Liver (tissue), 8 donors: ENCODE measurements at regions not wholly inside any gene's neighbourhood (a gene's known extent, or its start where the extent isn't known, plus 50 kb on each side); places are given as distances from the start of the nearest gene placed in this dataset.

Experiments
- DNase-seq: peaks from one replicate; pipeline ENCODE4 v3.0.0-alpha.2; 2017; ENCODE audit warnings: low spot score
- H3K27ac ChIP-seq, 2 donors: one replicate each; pipeline ENCODE4 v1.7.0; 2013; ENCODE audit warnings: inconsistent platforms in 2 of 2, low read length in 2 of 2, control low read depth in 1 of 2, low read depth in 1 of 2, mild to moderate bottlenecking in 1 of 2
- H3K27me3 ChIP-seq, 4 donors: one replicate each; pipeline versions ENCODE4 v1.6.1 to v1.7.0; 2013; ENCODE audit warnings: low read length in 3 of 4, inconsistent platforms in 1 of 4, mild to moderate bottlenecking in 1 of 4, moderate library complexity in 1 of 4; ENCODE audit not compliant: control insufficient read depth in 4 of 4, insufficient read depth in 4 of 4
- H3K36me3 ChIP-seq, 4 donors: one replicate each; pipeline versions ENCODE4 v1.6.1 to v1.7.0; 2013; ENCODE audit warnings: low read length in 3 of 4, mild to moderate bottlenecking in 3 of 4, low read depth in 1 of 4, moderate library complexity in 1 of 4; ENCODE audit not compliant: control insufficient read depth in 4 of 4, insufficient read depth in 3 of 4
- H3K4me1 ChIP-seq, 4 donors: one replicate each; pipeline versions ENCODE4 v1.6.1 to v1.7.0; 2013; ENCODE audit warnings: low read length in 3 of 4, mild to moderate bottlenecking in 3 of 4, moderate library complexity in 1 of 4; ENCODE audit not compliant: control insufficient read depth in 4 of 4, insufficient read depth in 4 of 4
- H3K4me3 ChIP-seq, 3 donors: one replicate each; pipeline versions ENCODE4 v1.6.1 to v1.7.0; 2013; ENCODE audit warnings: low read length in 3 of 3, control low read depth in 1 of 3, low read depth in 1 of 3, mild to moderate bottlenecking in 1 of 3
- H3K9ac ChIP-seq, 2 donors: one replicate each; pipeline ENCODE4 v1.7.0; 2013; ENCODE audit warnings: low read length in 2 of 2, mild to moderate bottlenecking in 2 of 2, moderate library complexity in 2 of 2, control low read depth in 1 of 2, low read depth in 1 of 2
- H3K9me3 ChIP-seq, 4 donors: one replicate each; pipeline versions ENCODE4 v1.6.1 to v1.7.0; 2013; ENCODE audit warnings: low read length in 3 of 4; ENCODE audit not compliant: control insufficient read depth in 4 of 4
- EGR1 ChIP-seq, 2 donors: IDR thresholded peaks; 2 replicates each; pipeline ENCODE4 v1.6.1; 2016 to 2018; ENCODE audit warnings: antibody characterized with exemption in 2 of 2, low read depth in 2 of 2
- FOXA1 ChIP-seq: IDR thresholded peaks from 2 replicates; pipeline ENCODE4 v1.6.1; 2016; ENCODE audit warnings: antibody characterized with exemption
- FOXA2 ChIP-seq: IDR thresholded peaks from 2 replicates; pipeline ENCODE4 v1.6.1; 2016; ENCODE audit warnings: antibody characterized with exemption
- GABPA ChIP-seq, 2 donors: IDR thresholded peaks in 1 of 2; conservative IDR thresholded peaks in 1 of 2; 2 replicates each; pipeline ENCODE4 v1.6.1; 2016; ENCODE audit warnings: antibody characterized with exemption in 2 of 2, mild to moderate bottlenecking in 1 of 2, moderate library complexity in 1 of 2
- HNF4A ChIP-seq, 2 donors: conservative IDR thresholded peaks; 2 replicates each; pipeline ENCODE4 v1.6.1; 2016; ENCODE audit warnings: antibody characterized with exemption in 2 of 2, mild to moderate bottlenecking in 2 of 2
- HNF4G ChIP-seq: IDR thresholded peaks from 2 replicates; pipeline ENCODE4 v1.6.1; 2016; ENCODE audit warnings: antibody characterized with exemption
- JUND ChIP-seq, 2 donors: IDR thresholded peaks; 2 replicates each; pipeline ENCODE4 v1.6.1; 2016; ENCODE audit warnings: antibody characterized with exemption in 2 of 2
- NR2F2 ChIP-seq: IDR thresholded peaks from 2 replicates; pipeline ENCODE4 v1.6.1; 2016; ENCODE audit warnings: antibody characterized with exemption
- RAD21 ChIP-seq, 2 donors: IDR thresholded peaks; 2 replicates each; pipeline ENCODE4 v1.6.1; 2016; ENCODE audit warnings: antibody characterized with exemption in 2 of 2, mild to moderate bottlenecking in 2 of 2
- RXRA ChIP-seq, 2 donors: IDR thresholded peaks; 2 replicates each; pipeline ENCODE4 v1.6.1; 2017 to 2018; ENCODE audit warnings: antibody characterized with exemption in 2 of 2, mild to moderate bottlenecking in 1 of 2
- SP1 ChIP-seq: IDR thresholded peaks from 2 replicates; pipeline ENCODE4 v1.6.1; 2018; ENCODE audit warnings: antibody characterized with exemption, mild to moderate bottlenecking
- TAF1 ChIP-seq: conservative IDR thresholded peaks from 2 replicates; pipeline ENCODE4 v1.6.1; 2016; ENCODE audit warnings: antibody characterized with exemption, mild to moderate bottlenecking
- YY1 ChIP-seq: IDR thresholded peaks from 2 replicates; pipeline ENCODE4 v1.6.1; 2016; ENCODE audit warnings: antibody characterized with exemption, mild to moderate bottlenecking
- WGBS: extraction: QIAGEN DNeasy Blood & Tissue Kit; methylation state at CpG from one replicate; pipeline ENCODE4 v1.1.7; 2013; 5-methylcytosine and 5-hydroxymethylcytosine counted together
- TF ChIP-seq, protein P1 (sequence below): IDR thresholded peaks from 2 replicates; pipeline ENCODE4 v1.6.1; 2016; ENCODE audit warnings: antibody characterized with exemption, mild to moderate bottlenecking
- TF ChIP-seq, protein P2 (sequence below): IDR thresholded peaks from 2 replicates; pipeline ENCODE4 v1.6.1; 2016; ENCODE audit warnings: antibody characterized with exemption
- TF ChIP-seq, protein P3 (sequence below): fragments of 150-350 bp; IDR thresholded peaks from 2 replicates; pipeline ENCODE4 v1.5.1; 2017; ENCODE audit warnings: improper control_type of control experiment, low read depth, low read length; ENCODE audit not compliant: missing input control
- TF ChIP-seq, protein P4 (sequence below): IDR thresholded peaks from 2 replicates; pipeline ENCODE4 v1.6.1; 2016; ENCODE audit warnings: antibody characterized with exemption
- TF ChIP-seq, protein P5 (sequence below): IDR thresholded peaks from 2 replicates; pipeline ENCODE4 v1.6.1; 2016; ENCODE audit warnings: antibody characterized with exemption
- donor health status: healthy.
- donor health status: healthy.
- donor health status: healthy.
- donor health status: healthy.
- donor health status: healthy.

DNA sequence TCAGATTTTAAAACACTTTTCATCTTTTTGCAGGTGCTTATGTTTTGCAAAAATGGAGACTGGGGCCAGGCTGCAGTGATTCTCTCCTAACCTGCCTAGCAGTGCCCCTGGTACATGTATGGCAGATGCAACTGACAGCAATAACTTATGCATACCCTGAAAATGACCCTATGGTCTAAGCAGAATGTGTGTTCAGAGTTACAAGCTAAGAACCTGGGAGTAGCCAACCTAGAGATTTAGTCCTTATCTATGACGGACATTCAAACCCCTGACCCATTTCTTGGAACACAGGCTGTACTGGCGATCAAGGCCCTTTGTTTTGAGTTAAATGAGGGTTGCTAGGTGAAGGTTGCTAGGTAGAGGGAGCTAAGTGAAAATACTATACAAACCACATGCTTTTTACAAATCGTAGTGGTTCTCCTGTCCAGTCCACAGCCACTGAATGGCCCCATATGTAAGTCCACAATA, 184.9 kb upstream of the SESN3 start:
- H3K4me3 ChIP-seq, result no peak overlapping the region
- H3K27ac ChIP-seq, result no peak overlapping the region
- H3K4me1 ChIP-seq, result no peaks in the 10 kb centered on the region
- TF ChIP-seq HNF4A (conservative IDR thresholded peaks at IDR 0.05) (no peak), GABPA (IDR thresholded peaks at IDR 0.05 in 1 of 2, conservative IDR thresholded peaks at IDR 0.05 in 1 of 2) (no peak), YY1 (no peak), SP1 (no peak), HNF4G (no peak), TAF1 (no peak), NR2F2 (no peak)
- TF ChIP-seq, protein P1, sequence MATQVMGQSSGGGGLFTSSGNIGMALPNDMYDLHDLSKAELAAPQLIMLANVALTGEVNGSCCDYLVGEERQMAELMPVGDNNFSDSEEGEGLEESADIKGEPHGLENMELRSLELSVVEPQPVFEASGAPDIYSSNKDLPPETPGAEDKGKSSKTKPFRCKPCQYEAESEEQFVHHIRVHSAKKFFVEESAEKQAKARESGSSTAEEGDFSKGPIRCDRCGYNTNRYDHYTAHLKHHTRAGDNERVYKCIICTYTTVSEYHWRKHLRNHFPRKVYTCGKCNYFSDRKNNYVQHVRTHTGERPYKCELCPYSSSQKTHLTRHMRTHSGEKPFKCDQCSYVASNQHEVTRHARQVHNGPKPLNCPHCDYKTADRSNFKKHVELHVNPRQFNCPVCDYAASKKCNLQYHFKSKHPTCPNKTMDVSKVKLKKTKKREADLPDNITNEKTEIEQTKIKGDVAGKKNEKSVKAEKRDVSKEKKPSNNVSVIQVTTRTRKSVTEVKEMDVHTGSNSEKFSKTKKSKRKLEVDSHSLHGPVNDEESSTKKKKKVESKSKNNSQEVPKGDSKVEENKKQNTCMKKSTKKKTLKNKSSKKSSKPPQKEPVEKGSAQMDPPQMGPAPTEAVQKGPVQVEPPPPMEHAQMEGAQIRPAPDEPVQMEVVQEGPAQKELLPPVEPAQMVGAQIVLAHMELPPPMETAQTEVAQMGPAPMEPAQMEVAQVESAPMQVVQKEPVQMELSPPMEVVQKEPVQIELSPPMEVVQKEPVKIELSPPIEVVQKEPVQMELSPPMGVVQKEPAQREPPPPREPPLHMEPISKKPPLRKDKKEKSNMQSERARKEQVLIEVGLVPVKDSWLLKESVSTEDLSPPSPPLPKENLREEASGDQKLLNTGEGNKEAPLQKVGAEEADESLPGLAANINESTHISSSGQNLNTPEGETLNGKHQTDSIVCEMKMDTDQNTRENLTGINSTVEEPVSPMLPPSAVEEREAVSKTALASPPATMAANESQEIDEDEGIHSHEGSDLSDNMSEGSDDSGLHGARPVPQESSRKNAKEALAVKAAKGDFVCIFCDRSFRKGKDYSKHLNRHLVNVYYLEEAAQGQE, result no peak
- H3K9me3 ChIP-seq, result no peaks in the 10 kb centered on the region
- H3K36me3 ChIP-seq, result no peaks in the 10 kb centered on the region
- whole genome bisulfite sequencing, result 91% methylated on average over 3 of the region's 3 CpGs
- H3K9ac ChIP-seq, result no peak overlapping the region
- no peaks in the 10 kb centered on the region for H3K27me3 ChIP-seq
- DNase-seq, result no peak

DNA sequence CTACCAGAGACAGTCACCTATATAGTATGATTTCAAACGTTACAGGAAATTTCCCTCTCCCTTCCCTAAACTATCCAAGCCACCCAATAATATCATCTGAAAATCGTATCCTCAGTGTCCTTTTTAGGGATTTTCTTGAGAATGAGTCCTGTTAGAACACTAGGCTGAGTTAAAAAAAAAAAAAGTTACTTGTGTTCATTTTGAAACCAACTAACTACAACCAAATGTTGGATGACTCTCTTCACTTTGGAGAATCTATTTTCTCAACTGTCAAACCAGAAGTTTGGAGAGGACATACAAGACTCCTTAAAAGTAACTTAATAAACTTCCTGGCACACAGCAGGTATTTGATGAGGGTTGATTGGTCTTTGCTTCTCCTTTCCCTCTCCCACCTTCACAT, 183.2 kb upstream of the SESN3 start:
- Histone ChIP-seq H3K9me3 (no peaks in the 10 kb centered on the region), H3K9ac (no peak overlapping the region), H3K4me3 (no peak overlapping the region), H3K27ac (no peak overlapping the region), H3K36me3 (no peaks in the 10 kb centered on the region), H3K27me3 (no peaks in the 10 kb centered on the region), H3K4me1 (no peaks in the 10 kb centered on the region)
- DNase-seq, result no peak
- TF ChIP-seq, protein P2, sequence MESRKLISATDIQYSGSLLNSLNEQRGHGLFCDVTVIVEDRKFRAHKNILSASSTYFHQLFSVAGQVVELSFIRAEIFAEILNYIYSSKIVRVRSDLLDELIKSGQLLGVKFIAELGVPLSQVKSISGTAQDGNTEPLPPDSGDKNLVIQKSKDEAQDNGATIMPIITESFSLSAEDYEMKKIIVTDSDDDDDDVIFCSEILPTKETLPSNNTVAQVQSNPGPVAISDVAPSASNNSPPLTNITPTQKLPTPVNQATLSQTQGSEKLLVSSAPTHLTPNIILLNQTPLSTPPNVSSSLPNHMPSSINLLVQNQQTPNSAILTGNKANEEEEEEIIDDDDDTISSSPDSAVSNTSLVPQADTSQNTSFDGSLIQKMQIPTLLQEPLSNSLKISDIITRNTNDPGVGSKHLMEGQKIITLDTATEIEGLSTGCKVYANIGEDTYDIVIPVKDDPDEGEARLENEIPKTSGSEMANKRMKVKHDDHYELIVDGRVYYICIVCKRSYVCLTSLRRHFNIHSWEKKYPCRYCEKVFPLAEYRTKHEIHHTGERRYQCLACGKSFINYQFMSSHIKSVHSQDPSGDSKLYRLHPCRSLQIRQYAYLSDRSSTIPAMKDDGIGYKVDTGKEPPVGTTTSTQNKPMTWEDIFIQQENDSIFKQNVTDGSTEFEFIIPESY, result no peak
- TF ChIP-seq EGR1 (IDR thresholded peaks at IDR 0.05; ENCODE audit: low read depth in 2 of 2) (no peak), HNF4G (no peak), TAF1 (no peak), FOXA1 (no peak), YY1 (no peak), SP1 (no peak), FOXA2 (no peak), JUND (IDR thresholded peaks at IDR 0.05) (no peak), GABPA (IDR thresholded peaks at IDR 0.05 in 1 of 2, conservative IDR thresholded peaks at IDR 0.05 in 1 of 2) (no peak), RAD21 (IDR thresholded peaks at IDR 0.05) (no peak), RXRA (IDR thresholded peaks at IDR 0.05) (no peak), NR2F2 (no peak), HNF4A (conservative IDR thresholded peaks at IDR 0.05) (no peak)
- TF ChIP-seq, protein P3, sequence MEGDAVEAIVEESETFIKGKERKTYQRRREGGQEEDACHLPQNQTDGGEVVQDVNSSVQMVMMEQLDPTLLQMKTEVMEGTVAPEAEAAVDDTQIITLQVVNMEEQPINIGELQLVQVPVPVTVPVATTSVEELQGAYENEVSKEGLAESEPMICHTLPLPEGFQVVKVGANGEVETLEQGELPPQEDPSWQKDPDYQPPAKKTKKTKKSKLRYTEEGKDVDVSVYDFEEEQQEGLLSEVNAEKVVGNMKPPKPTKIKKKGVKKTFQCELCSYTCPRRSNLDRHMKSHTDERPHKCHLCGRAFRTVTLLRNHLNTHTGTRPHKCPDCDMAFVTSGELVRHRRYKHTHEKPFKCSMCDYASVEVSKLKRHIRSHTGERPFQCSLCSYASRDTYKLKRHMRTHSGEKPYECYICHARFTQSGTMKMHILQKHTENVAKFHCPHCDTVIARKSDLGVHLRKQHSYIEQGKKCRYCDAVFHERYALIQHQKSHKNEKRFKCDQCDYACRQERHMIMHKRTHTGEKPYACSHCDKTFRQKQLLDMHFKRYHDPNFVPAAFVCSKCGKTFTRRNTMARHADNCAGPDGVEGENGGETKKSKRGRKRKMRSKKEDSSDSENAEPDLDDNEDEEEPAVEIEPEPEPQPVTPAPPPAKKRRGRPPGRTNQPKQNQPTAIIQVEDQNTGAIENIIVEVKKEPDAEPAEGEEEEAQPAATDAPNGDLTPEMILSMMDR, result no peak
- TF ChIP-seq, protein P1, result no peak
- TF ChIP-seq, protein P4, sequence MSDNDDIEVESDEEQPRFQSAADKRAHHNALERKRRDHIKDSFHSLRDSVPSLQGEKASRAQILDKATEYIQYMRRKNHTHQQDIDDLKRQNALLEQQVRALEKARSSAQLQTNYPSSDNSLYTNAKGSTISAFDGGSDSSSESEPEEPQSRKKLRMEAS, result no peak
- TF ChIP-seq, protein P5, sequence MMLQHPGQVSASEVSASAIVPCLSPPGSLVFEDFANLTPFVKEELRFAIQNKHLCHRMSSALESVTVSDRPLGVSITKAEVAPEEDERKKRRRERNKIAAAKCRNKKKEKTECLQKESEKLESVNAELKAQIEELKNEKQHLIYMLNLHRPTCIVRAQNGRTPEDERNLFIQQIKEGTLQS, result no peak
- WGBS, result 76% methylated on average over 2 of the region's 2 CpGs
